Stimulated activated CD8-positive, alpha-beta memory T cell treated with anti-CD3 and anti-CD28 coated beads, Interleukin-7, amount 100 ng/mL, for 48 hours (primary cell): ENCODE measurements at regions not wholly inside any gene's neighbourhood (a gene's known extent, or its start where the extent isn't known, plus 50 kb on each side); places are given as distances from the start of the nearest gene placed in this dataset.

ENCODE experiments used
- DNase-seq, 2 donors: peaks; one replicate each; pipeline ENCODE4 v3.0.0-alpha.2; 2020; ENCODE audit warnings: low read depth in 1 of 2; ENCODE audit errors: extremely low read depth in 1 of 2

DNA sequence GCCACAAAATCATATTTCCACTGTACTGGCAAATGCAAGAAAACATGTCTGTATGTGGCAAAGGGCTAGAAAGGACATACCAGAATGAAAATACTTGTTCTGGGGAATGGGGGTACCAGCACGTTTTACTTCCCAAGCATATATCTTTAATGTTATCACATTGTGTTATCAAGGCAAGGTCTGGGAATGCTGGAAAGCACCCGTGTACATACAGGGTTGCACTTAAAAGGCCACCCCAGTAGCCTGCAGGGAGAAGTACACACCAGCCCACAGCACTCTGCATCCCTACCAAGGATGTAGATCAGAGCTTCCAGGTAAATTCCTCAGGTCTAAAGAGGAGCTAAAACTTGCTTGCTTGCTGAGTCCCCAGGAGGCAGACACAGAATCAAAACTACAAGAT is 381.8 kb downstream of the RRAGC start:
- no peak for DNase-seq

DNA sequence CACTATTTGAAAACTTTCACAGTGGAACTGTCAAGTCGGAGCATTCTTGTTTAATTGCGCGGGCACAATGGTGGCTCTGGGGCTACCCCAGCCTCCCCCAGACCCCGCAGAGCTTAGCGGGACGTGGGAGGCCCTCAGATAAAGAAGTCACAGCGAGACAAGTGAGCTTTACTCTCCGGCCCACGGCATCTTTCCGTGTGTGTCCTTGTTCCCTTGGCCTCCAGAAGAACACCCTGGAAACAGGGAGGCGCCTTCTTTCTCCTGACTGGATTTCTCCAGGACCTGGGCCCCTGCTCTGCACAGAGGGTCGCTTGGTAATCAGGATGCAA is 382.8 kb downstream of the RRAGC start:
- DNase-seq: no peak

DNA sequence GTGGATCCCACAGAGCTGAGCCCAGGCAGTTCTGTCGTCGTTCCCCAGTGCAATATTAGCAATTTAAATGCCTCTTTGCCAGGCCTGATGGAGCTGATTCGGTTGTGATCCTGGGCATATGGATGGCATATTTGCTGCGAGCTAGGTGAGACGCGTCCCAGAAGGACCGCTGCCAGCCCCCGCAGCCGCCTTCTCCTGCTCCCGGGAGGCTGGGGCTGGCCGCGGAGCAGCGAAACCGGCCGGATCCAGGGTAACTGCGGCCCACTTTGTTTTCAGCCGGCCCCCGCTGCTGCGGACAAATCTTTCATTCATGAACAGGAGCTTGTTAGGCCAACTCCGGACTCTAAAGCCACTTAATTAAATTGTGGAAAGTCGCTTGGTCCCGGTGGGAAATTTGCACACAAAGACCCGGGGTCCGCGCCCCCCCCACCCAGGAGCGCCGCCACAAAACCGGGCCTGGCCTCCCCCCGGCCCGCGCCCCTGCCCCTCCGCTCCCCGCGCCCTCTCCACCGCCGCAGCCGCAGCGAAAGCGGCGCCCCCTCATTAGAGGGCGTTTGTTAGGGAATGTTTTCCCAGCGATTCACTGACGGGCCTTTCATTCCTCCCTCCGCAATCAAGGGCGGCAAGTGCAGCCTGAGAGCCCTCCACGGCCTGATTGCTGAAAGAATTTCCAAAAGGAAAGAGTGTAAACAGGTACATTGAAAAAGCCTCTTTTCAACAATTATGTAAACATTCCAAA is 383.3 kb downstream of the RRAGC start:
- no peak for DNase-seq

DNA sequence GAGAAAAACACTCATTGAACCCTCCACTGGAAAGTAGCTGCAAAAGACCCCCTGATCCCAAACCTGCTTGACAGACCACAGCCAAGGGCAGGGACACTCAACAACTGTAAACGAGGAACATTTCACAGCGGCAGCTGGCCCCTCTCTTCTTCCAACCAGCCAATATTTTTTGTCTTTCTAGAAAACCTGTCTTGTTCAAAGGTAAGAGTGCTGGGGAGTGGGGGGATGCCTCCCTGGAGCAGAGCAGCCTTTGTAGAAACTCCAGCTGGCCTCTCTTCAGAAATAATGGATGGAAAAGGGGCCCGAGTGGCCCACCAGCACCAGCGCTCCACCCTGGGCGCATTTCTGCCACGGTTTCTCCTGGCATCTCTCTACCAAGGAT is 384.0 kb downstream of the RRAGC start:
- DNase-seq: no peak

DNA sequence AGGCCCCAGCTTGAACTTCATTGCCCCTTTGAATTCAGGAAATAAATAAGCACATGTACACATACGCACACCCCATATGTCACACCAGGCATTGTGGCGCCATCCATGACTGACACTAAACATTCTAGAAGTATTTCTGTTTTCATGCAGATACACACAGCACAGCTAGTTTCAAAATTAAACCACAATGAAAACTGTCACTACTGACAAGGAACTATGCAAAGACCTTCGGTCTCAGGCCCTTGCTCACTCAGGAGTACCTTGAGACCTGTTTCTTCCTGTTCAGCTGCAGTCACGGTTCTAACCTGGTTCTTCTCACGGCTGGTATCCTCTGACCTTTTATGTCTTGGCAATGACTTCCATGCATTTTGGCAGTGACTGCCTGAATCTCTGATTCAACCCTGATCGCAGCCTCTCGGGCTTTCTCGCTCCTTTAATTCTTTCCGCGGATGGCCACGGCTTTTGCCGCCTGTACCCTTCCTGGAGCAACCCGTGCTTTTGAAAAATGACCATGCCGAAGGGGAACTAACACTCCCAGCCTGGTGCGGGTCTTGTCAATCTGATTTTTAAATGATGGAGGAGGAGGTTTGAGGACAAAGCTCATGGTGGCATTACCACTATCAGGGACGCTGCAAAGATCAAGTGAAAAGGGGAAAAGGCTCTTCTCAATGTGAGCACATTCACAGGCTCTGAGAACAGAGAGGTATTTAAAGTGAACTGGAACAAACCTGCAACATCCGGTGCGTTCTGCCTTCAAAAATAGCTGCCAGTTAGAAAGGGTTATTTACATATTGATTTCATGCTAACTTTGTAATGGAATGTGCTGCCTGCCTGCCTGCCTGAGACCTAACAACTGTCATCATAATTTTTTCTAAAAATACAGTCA is 384.6 kb downstream of the RRAGC start:
- no peak for DNase-seq

DNA sequence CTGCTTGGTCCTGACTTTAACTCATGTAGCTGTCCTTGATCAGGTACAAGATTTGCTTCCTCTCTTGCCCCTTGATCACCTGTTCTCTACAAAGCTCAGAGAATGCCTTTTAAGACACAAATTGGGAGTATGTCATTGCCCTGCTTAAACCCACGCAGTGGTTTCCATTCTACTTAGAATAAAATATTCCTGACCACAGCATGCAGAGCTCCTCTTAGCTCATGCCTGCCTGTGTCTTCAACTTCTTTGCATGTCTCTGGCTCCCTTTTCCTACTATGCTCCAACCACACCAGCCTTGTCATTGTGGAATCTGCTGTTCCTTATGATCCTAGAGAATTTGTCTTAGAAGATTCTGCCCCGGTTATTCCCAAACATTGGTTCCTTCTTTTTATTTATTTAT is 393.1 kb downstream of the RRAGC start:
- DNase-seq: no peak

DNA sequence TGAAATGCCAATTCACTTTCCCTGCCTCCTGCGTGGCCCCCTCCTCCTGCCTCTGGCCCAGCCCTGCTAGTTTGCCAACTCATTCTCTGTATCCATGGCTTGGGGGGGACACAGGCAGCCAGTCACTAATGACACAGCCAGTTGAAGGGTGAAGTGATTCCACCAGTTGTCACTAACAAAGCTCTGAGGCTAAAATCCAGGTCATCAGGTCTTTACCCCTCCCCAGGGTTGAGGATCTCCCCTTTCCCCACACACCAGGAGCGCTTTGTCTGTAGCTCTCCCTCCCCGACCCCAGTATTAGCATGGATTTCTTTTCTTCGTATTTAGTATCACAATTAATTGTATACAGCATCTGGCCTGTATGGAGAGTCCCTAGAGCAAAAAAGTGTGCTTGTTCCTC is 394.1 kb downstream of the RRAGC start:
- no peak for DNase-seq

DNA sequence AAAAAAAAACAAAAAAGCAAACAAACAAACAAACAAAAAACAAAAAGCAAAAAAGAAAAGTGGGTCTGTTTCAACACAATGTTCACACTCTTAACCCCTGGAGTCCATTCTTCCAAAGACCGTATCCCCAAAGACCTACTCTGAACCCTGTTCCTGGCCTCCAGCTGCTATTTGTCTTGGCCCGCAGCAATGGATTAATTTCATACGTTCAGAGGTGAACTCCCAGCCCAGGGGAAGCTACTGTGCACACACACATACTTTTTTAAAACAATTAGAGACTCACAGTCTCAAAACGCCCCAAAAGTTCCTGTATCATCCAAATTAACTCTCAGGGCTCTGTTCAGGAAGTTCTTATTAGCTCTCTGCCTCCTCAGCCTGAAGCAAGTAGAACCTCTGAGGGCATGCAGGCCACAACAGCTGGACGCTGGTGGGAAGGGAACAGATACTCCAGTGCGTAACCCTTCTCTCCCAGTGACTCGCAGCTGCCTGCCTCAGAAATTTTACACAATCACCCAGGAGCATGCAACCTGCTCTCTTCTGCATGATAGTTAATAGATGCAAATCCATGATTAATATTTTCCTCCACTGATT is 395.4 kb downstream of the RRAGC start:
- DNase-seq: no peak

DNA sequence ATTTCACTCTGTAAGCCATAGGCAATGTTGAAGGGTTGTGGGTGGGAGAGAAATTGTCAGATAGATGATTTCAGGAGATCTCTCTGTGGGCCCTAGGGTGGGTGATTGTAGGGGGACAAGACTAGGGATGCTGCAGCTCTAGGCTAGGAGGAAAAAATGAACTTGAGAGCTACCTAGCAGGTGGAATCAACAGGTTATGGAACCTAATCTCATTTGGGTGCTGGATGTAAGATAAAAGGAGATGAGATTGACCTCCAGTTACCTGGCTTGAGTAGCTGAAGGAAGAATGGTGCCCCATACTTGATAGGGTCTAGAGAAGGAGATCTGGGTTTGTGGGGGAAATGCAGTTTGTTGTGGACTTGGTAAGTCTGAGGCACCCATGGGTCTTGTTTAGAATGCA is 396.5 kb downstream of the RRAGC start:
- DNase-seq: no peak

DNA sequence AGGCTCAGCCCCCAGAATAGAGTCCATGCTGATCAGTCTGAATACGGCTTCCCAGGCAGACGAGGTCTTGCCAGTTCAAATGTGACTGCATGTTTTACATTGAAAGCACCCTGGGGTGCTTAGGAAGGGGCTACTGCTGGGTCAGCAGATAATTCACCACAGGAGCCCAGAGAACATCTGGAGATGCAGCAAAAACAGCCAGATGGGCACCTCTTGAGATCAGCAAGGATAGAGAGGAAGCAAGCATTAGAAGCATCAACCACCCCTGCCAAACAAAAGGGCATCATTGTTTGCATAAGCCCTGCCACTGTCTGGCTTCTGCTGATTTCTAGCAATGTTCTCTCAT is 403.1 kb downstream of the RRAGC start:
- DNase-seq: no peak

DNA sequence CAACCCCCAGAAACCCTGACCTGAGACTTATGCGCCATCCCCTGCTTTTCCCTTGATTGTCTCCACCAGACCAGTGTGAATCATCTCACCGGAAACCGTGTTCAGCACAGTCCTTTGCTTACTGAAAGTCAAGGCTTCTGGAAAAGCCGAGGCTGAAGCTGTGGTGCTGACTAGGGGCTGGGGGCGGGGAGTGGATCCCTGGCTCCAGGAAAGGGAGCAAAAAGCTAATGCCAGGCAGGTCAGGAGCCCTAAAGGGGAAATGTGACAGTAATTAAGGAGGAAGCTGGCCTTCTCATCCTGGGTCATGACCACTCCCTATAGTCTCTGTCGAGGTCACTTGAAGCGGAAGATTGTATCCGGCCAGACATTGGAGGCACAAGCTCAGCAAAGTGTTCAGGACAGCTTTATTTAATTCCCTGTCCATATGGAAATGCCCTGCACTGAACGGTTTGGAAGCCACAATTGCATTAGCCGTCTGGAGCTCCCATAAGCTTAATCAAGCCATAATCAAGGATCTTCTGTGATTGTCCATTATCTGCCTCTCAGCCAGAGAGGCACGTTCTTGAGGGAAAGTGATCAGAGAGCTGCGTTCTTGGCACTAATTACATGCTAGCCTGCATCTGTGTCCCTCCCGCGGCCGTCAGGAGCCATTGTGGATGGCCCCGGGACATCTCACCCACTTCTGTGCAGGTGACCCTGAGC is 403.6 kb downstream of the RRAGC start:
- DNase-seq: no peak

DNA sequence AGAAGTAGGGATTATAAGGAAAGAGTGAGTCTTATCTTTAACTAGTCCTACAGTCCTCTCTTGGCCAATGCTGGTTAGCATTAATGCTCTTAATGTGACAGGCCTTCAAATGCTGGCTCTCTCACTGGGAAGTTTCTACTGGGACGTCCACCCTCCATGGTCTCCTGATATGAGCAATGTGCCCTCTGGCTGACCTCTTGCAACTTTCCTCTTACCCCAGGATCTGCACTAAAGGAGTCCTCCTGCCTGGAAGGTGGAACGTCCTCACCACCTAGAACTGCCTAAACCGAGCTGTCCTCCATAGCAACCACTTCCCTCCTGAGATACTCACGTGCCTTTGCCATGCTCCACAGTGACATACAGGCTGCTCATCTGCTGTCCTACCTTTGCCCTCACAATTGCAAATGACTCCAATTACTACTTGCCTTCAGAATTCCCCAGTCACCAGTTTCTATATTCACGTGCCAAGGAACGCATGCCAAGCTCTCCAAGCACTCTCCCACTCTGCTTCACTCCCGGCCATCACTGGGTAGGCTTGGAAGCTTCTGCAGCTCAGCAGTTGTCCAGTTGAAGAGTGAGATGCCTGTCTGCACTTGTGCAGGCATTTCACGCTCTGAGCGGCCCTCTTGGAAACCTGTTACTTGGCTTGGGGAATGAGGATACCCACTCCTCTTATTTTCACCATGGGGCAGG is 404.7 kb downstream of the RRAGC start:
- DNase-seq: no peak

DNA sequence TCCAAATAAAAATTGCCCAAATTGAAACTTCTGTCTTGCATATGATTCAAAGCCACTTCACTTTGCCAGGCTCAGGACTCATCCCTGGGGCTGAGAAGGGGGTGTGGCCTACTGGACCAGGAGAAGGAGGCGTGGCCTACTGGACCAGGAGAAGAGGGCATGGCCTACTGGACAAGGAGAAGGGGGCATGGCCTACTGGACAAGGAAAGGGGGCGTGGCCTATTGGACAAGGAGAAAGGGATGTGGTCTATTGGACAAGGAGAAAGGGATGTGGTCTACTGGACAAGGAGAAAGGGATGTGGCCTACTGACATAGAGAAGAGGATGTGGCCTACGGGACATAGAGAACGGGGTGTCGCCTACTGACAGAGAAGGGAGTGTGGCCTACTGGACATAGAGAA is 405.3 kb downstream of the RRAGC start:
- no peak for DNase-seq

DNA sequence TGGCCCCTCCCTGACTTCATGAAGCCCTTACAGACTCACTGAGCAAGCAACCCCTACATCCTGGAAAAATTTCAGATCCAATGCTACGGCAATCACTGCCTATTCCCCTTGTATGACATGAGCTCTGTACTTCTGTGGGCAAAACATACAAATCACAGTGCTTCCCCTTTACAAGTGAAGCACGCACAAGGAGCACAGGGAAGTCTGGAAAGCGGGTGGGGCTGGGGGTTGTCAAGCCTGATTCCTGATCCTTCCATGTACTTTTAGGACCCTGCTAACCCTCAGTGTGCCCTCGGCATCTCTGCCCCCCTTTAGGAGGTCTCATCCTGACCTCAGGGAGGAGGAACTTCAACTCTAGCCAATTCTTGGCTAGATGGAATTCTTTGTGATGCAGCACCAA is 405.7 kb upstream of the POU3F1 start:
- DNase-seq: no peak

DNA sequence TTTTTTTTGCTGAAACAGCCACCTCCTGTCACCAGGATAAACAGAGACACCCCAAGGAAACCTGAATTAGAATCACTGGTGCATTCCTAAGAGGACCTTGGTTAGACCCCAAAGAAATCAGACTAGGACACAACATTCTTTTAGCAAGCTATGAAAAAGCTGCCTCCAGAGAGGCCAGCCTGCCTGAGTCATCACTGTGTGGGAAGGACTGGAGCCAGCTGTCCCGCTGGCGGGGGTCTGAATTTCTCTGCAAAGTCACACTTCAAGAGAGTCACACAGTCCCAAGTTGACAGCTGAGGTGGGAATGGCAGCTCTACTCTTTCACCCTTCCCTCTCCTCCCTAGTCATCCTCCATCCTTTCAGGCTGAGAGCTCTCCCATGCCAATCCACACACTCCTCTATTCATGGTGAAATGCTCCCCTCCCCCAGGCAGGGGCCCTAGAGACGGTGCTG is 405.0 kb upstream of the POU3F1 start:
- no peak for DNase-seq

DNA sequence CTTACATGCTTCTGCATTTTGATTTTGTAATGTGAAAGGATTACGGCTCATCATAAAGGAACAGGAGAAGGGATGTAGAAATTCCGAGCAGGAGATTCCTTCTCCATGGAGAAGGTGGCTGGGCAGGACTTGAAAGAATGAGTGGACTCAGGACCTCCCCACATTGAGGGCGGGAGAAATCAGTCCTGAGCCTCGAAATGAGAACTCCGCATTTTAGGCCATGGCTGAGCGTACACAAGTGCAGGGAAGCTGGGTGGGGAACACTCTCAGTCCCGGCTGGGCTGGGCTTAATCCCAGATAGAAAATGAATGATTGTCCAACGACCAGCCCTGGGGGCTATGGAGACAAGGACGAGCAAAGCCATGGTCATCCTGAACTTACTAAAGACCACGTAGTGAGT is 402.3 kb upstream of the POU3F1 start:
- DNase-seq: no peak

DNA sequence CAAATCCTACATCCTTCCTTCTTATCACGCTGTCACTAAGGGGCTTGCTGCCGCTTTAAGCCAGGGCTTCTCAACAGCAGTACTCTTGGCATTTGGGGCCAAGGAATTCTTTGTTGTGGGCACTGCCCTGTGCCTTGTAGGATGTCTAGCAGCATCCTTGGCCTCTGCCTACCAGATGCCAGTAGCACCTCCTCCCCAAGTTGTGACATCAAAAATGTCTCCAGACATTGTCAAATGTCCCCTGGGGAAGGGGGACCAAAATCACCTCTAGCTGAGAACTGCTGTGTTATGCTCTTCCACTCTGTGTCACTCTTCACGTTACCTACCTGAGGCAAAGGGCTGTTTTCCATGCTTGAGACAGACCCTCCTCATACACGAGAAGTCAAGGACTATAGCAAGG is 400.3 kb upstream of the POU3F1 start:
- no peak for DNase-seq

DNA sequence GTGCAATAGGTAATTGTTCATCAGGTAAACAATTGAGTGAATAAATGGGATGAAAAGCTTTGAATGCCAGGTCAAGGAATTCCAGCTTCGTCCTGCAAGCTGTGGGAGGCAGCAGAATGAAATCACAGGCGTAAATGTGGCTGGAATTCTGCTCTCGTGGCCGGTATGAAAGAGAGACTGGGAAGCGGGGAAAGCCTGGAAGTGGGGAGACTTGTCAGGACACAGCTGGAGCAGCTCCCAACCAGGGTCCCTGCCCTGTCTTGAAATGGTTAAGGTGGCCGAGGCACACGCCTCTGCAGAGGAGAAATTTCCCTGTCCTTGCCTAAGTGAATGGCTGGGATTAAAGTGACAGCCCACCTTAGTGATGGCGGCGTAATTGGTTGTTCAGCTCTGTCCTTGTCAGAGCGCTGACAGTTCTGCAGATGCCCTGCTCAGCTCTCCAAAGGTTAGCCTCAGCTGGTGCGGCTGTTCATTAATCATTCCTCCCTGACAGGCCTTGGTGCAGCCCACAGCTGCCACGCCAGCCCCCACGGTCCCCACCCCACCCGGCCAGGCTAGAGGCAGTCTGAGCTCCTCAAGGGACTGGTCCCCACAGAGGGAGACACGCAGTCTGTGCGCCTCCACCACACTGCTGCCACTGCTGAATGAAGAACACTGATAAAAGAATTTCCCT is 398.3 kb upstream of the POU3F1 start:
- no peak for DNase-seq

DNA sequence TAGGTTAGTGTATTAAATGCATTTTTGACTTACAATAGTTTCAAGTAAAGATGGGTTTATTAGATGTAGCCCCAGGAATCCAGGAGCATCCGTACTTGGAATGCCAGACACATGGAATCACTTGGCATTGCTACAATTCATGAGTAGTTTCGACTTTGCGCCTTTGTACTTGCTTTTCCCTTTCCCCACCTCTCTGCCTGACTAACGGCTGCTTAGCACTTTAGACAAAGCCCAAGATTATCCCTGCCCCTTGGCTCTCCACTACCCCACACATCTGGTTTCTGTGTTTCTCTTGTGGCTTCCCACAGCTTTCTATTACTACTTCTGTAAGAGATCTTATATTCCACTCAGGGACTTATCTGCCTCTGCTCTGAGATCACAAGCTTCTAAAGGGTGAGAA is 397.7 kb upstream of the POU3F1 start:
- DNase-seq: no peak

DNA sequence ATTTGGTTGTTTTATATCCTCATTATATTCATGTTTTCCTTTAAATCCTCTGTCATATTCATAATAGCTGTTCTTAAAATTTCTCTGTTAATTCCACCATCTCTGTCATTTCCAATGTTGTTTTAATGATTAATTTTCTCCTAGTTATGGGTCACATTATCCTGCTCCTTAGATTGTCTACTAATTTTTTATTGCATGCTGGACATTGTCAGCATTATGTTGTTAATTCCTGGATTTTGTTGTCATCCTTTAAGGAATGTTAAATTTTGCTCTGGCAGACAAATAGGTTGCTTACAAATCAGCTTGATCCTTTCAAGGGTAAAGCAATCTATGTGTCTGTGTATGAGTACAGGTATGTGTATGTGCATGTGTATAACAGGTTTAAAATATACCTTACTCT is 393.8 kb upstream of the POU3F1 start:
- DNase-seq: no peak
